Testis (tissue), 2 donors: ENCODE measurements at regions not wholly inside any gene's neighbourhood (a gene's known extent, or its start where the extent isn't known, plus 50 kb on each side); places are given as distances from the start of the nearest gene placed in this dataset.

Source experiments
- DNase-seq: peaks from one replicate; pipeline ENCODE4 v3.0.0-alpha.2; 2019
- H3K27ac ChIP-seq, 2 donors: fragments of 200-600 bp; sonication (generic); one replicate each; pipeline ENCODE4 v1.5.1; 2019
- H3K27me3 ChIP-seq: fragments of 200-600 bp; sonication (generic); one replicate; pipeline ENCODE4 v1.5.1; 2019
- H3K36me3 ChIP-seq: fragments of 200-600 bp; sonication (generic); one replicate; pipeline ENCODE4 v1.5.1; 2017; ENCODE audit warnings: low read depth; ENCODE audit errors: missing control alignments
- H3K4me1 ChIP-seq: fragments of 200-600 bp; sonication (generic); one replicate; pipeline ENCODE4 v1.5.1; 2019
- H3K4me3 ChIP-seq, 2 donors: fragments of 200-600 bp; sonication (generic); one replicate each; pipeline ENCODE4 v1.5.1; 2017 to 2019
- H3K9me3 ChIP-seq: fragments of 200-600 bp; sonication (generic); one replicate; pipeline ENCODE4 v1.5.1; 2017
- POLR2A ChIP-seq: fragments of 450-650 bp; IDR thresholded peaks from one replicate; pipeline ENCODE4 v1.6.1; 2017; ENCODE audit warnings: antibody characterized with exemption, mild to moderate bottlenecking, moderate library complexity
- WGBS, 2 donors: methylation state at CpG; one replicate each; pipeline ENCODE4 v1.1.5; 2018; 5-methylcytosine and 5-hydroxymethylcytosine counted together
- intact Hi-C: fragments of 100-400 bp; cut with DNase I; formaldehyde crosslinking; loops from one replicate; pipeline ENCODE4 v1.15.1; 2023; ENCODE audit warnings: low total_unique reads
- TF ChIP-seq, protein P1 (sequence below), 3 experiments: fragments of 450-650 bp in 2 of 3; fragments of 200-600 bp in 1 of 3; sonication (generic) in 1 of 3; IDR thresholded peaks; one replicate each; pipeline ENCODE4 v1.5.1; 2016 to 2019; ENCODE audit warnings: antibody characterized with exemption in 3 of 3, mild to moderate bottlenecking in 2 of 3, moderate library complexity in 1 of 3

DNA sequence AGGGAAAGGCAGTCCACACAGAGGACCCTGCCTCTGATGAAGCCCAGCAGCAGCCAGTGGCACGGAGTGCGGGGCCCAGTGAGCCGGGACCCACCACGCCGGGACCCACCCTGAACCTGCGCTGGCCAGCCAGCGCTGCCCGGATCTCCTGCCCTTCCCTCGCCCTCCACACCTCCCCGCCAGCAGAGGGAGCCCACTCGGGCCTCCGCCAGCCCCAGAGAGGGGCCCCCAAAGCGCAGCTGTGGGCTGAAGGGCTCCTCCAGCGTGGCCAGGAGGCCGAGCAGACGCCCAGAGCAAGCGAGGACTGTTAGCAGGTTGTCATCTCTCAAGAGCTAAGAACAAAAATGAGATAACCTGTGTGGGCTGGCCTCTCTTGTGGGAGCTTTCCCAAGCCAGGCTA is 81.3 kb upstream of the ATP10A start:
- intact Hi-C loops = no loop called here

DNA sequence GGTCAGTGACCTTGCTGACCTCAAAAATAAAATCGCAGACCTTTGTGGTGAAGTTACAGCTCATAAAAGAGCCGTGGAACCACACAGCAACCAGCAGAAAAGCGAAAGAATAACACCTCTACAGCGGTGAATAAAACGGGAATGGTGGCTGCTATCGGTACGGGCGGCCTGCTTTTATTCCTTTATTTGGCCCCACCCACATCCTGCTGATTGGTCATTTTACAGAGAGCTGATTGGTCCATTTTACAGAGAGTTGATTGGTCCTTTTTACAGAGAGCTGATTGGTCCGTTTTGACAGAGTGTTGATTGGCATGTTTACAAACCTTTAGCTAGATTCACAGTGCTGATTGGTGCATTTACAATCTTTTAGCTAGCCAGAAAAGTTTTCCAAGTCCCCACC is 80.7 kb upstream of the ATP10A start:
- Histone ChIP-seq H3K36me3 (no peaks in the 10 kb centered on the region), H3K27ac (no peak overlapping the region), H3K27me3 (no peaks in the 10 kb centered on the region), H3K4me3 (peak overlapping the region; percentile 34 to 51), H3K4me1 (no peaks in the 10 kb centered on the region), H3K9me3 (no peaks in the 10 kb centered on the region)
- TF ChIP-seq, protein P1, sequence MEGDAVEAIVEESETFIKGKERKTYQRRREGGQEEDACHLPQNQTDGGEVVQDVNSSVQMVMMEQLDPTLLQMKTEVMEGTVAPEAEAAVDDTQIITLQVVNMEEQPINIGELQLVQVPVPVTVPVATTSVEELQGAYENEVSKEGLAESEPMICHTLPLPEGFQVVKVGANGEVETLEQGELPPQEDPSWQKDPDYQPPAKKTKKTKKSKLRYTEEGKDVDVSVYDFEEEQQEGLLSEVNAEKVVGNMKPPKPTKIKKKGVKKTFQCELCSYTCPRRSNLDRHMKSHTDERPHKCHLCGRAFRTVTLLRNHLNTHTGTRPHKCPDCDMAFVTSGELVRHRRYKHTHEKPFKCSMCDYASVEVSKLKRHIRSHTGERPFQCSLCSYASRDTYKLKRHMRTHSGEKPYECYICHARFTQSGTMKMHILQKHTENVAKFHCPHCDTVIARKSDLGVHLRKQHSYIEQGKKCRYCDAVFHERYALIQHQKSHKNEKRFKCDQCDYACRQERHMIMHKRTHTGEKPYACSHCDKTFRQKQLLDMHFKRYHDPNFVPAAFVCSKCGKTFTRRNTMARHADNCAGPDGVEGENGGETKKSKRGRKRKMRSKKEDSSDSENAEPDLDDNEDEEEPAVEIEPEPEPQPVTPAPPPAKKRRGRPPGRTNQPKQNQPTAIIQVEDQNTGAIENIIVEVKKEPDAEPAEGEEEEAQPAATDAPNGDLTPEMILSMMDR (IDR thresholded peaks at IDR 0.05) = no peak
- TF ChIP-seq POLR2A = no peak
- intact Hi-C loops = no loop called here
- 40 to 75% methylated on average over 9 of the region's 9 CpGs for WGBS, 2 donors
- peak; percentile 72 for DNase-seq

More for the DNA sequence above, 81.3 kb upstream of the ATP10A start:
- TF ChIP-seq, protein P1 (IDR thresholded peaks at IDR 0.05) = no peak
- no peak for TF ChIP-seq POLR2A
- Histone ChIP-seq H3K4me3 (peak overlapping the region; percentile 34 to 51), H3K9me3 (no peaks in the 10 kb centered on the region), H3K4me1 (no peaks in the 10 kb centered on the region), H3K27ac (no peak overlapping the region), H3K36me3 (no peaks in the 10 kb centered on the region), H3K27me3 (no peaks in the 10 kb centered on the region)
- DNase-seq = peak; percentile 29
- WGBS, 2 donors = 68 to 79% methylated on average over 12 to 17 of the region's 17 CpGs

DNA sequence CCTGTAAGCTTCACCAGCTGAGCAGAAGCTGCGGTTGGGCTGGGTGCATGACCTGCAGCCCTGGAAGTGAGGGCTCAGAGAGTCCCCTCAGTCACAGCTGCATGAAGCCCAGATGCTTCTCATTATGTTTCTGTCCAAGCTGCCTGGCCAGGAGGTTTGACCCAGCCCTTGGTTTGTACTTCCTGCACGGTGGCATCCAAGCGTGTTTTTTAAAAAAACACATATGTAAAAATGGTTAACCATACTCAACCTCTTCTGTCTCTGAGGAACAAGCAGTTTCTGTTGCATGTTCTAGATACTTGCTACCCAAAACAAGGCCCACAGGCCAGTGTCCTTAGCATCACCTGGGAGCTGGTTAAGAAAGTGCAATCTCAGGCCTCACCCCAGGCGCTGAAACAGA is 76.0 kb upstream of the ATP10A start:
- DNase-seq = no peak
- intact Hi-C loops = no loop called here
- Histone ChIP-seq H3K4me1 (no peaks in the 10 kb centered on the region), H3K4me3 (no peak overlapping the region), H3K36me3 (no peaks in the 10 kb centered on the region), H3K27me3 (no peaks in the 10 kb centered on the region), H3K9me3 (no peaks in the 10 kb centered on the region), H3K27ac (no peak overlapping the region)
- 68 to 78% methylated on average over 4 of the region's 4 CpGs for WGBS, 2 donors
- TF ChIP-seq, protein P1 (IDR thresholded peaks at IDR 0.05) = no peak

DNA sequence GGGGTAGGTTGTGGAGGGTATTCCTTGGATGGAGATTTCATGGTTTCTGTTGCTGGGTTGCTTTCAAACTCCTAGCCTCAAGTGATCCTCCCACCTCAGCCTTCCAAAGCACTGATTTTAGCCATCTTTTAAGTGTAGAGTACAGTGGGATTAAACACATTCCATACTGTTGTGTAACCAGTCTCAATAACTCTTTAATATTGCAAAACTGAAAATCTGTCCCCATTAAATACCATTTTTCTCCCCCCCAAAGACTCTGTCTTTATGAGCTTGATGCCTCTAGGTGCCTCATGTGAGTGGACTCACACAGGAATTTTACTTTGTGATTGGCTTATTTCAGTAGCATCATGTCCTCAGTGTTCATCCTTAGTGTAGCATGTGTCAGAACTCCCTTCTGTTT is 74.7 kb upstream of the ATP10A start:
- H3K36me3 ChIP-seq = no peaks in the 10 kb centered on the region
- no peaks in the 10 kb centered on the region for H3K27me3 ChIP-seq
- DNase-seq = no peak
- H3K27ac ChIP-seq = no peak overlapping the region
- no peak for TF ChIP-seq POLR2A
- TF ChIP-seq, protein P1 (IDR thresholded peaks at IDR 0.05) = no peak
- no peaks in the 10 kb centered on the region for H3K9me3 ChIP-seq
- H3K4me1 ChIP-seq = peaks cover 3% of the 10 kb centered on the region
- H3K4me3 ChIP-seq = no peak overlapping the region
- intact Hi-C loops = no loop called here

DNA sequence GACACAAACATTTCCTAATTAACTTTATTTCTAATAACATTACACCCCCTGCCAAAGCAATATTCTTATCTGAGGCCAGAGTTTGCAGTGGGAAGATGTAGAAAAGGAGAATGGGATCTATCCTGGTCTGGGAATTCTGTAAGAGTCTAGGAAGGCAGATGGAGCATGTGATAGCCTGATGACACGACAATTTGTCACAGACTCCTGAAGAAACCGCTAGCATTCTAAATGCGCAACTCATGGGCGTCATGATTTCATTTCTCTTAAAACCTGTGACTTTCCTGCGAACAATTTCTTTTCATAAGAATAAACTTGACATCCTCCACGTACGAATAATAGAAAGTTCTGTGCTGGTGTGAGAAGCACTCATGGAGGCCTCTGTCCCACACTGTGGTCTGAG is 72.9 kb upstream of the ATP10A start:
- no peak overlapping the region for H3K27ac ChIP-seq
- H3K4me3 ChIP-seq = no peak overlapping the region
- H3K4me1 ChIP-seq = peaks cover 3% of the 10 kb centered on the region
- WGBS, 2 donors = 77 to 83% methylated on average over 7 of the region's 7 CpGs
- DNase-seq = no peak
- intact Hi-C loops = no loop called here
- no peaks in the 10 kb centered on the region for H3K36me3 ChIP-seq
- no peaks in the 10 kb centered on the region for H3K27me3 ChIP-seq
- no peaks in the 10 kb centered on the region for H3K9me3 ChIP-seq
- TF ChIP-seq POLR2A = no peak
- TF ChIP-seq, protein P1 (IDR thresholded peaks at IDR 0.05) = no peak
